HepG2 (cell line): ENCODE measurements at regions not wholly inside any gene's neighbourhood (a gene's known extent, or its start where the extent isn't known, plus 50 kb on each side); places are given as distances from the start of the nearest gene placed in this dataset.

Experiments used
- EZH2 ChIP-seq: conservative IDR thresholded peaks from 2 replicates; pipeline ENCODE4 v1.6.1; 2012; ENCODE audit warnings: mild to moderate bottlenecking, low read depth, low read length, moderate library complexity
- MYNN ChIP-seq: sonication (generic); formaldehyde crosslinking; IDR thresholded peaks from 2 replicates; pipeline ENCODE4 v1.4.0; 2020; ENCODE audit warnings: mild to moderate bottlenecking, low read depth, missing genetic modification reagents
- NCOA1 ChIP-seq: sonication (generic); formaldehyde crosslinking; IDR thresholded peaks from 2 replicates; pipeline ENCODE4 v1.9.0; 2021; ENCODE audit warnings: missing genetic modification reagents
- NR3C1 ChIP-seq: sonication (generic); formaldehyde crosslinking; IDR thresholded peaks from 2 replicates; pipeline ENCODE4 v1.4.0; 2020; ENCODE audit warnings: missing genetic modification reagents
- POLR2A ChIP-seq, 2 experiments: IDR thresholded peaks; 2 replicates each; pipeline ENCODE4 v1.6.1; 2011; ENCODE audit warnings: low read depth in 2 of 2, low read length in 2 of 2, mild to moderate bottlenecking in 1 of 2, moderate library complexity in 1 of 2; ENCODE audit not compliant: insufficient read depth in 1 of 2
- PRMT3 ChIP-seq: sonication (generic); formaldehyde crosslinking; IDR thresholded peaks from 2 replicates; pipeline ENCODE4 v1.8.1; 2022; ENCODE audit warnings: low read depth, mild to moderate bottlenecking, moderate library complexity, missing genetic modification reagents, borderline replicate concordance
- SIN3B ChIP-seq: fragments of 150-350 bp; IDR thresholded peaks from 2 replicates; pipeline ENCODE4 v1.6.1; 2014; ENCODE audit warnings: low read length
- SRF ChIP-seq: IDR thresholded peaks from 2 replicates; pipeline ENCODE4 v1.6.1; 2011; ENCODE audit warnings: mild to moderate bottlenecking, low read depth, low read length, moderate library complexity
- ZMAT3 ChIP-seq: sonication (generic); formaldehyde crosslinking; conservative IDR thresholded peaks from 2 replicates; pipeline ENCODE4 v1.7.0; 2021; ENCODE audit warnings: missing genetic modification reagents
- ZNF12 ChIP-seq: sonication (generic); formaldehyde crosslinking; IDR thresholded peaks from 2 replicates; pipeline ENCODE4 v1.5.0; 2020; ENCODE audit warnings: missing genetic modification reagents
- ZNF496 ChIP-seq: sonication (generic); formaldehyde crosslinking; IDR thresholded peaks from 2 replicates; pipeline ENCODE4 v1.8.1; 2023; ENCODE audit warnings: mild to moderate bottlenecking, moderate library complexity, missing genetic modification reagents; ENCODE audit not compliant: insufficient replicate concordance
- TF ChIP-seq, protein P1 (sequence below): sonication (generic); formaldehyde crosslinking; IDR thresholded peaks from 2 replicates; pipeline ENCODE4 v1.5.0; 2020; ENCODE audit warnings: missing genetic modification reagents

DNA sequence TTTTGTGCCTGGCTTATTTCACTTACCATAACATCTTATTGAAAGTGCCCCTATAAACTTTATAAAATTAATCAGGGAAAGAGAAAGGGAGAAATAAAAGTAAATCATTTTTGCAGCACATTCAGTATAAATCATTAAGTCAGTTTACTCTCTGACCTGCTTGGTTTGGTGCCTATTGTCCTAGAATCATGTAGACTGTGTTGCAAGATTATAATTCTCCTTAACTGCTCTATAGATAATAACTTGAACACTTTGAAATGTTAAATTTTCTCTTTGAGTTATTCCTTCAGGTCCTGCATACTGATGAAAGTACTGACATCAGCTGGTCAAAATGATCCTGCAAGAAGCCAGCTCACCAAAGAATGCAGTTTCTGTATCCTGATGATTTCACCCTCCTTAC lies 969.6 kb upstream of the GJE1 start:
- TF ChIP-seq ZNF12 (CRISPR knock-in tag) (no peak), EZH2 (no peak), SRF (no peak), PRMT3 (CRISPR knock-in tag) (no peak), MYNN (CRISPR knock-in tag) (no peak), POLR2A (IDR thresholded peaks at IDR 0.05; ENCODE audit: insufficient read depth in 1 of 2, low read depth in 2 of 2, low read length in 2 of 2) (no peak), NCOA1 (CRISPR knock-in tag) (no peak), ZMAT3 (no peak), ZNF496 (CRISPR knock-in tag) (no peak), NR3C1 (no peak), SIN3B (no peak)
- TF ChIP-seq, protein P1, sequence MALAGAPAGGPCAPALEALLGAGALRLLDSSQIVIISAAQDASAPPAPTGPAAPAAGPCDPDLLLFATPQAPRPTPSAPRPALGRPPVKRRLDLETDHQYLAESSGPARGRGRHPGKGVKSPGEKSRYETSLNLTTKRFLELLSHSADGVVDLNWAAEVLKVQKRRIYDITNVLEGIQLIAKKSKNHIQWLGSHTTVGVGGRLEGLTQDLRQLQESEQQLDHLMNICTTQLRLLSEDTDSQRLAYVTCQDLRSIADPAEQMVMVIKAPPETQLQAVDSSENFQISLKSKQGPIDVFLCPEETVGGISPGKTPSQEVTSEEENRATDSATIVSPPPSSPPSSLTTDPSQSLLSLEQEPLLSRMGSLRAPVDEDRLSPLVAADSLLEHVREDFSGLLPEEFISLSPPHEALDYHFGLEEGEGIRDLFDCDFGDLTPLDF: no peak
